ENCODE measurements at regions not wholly inside any gene's neighbourhood (a gene's known extent, or its start where the extent isn't known, plus 50 kb on each side); places are given as distances from the start of the nearest gene placed in this dataset.
A peak's percentile ranks its signal among the peaks of the same experiment; 100 is the strongest.

GRCh38 chr2:163375070-163375469 is 360.7 kb downstream of the FIGN start:
- POLR2A ChIA-PET, result no interaction called here
- Mint-ChIP-seq H3K27me3 (ENCODE audit: low read depth) (no peaks in the 10 kb centered on the region), H3K9me3 (peaks cover 15% of the 10 kb centered on the region; the same call in 1 of the 2 replicates), H3K4me1 (peaks cover 8% of the 10 kb centered on the region), H3K27ac (no peak overlapping the region), H3K36me3 (no peaks in the 10 kb centered on the region), H3K4me3 (no peak overlapping the region)
- CTCF ChIA-PET, result no interaction called here
- no peak for TF ChIP-seq NR1H2 (CRISPR knock-in tag; IDR thresholded peaks at IDR 0.05)
- TF ChIP-seq ZNF423 (CRISPR knock-in tag; IDR thresholded peaks at IDR 0.05), result no peak
- TF ChIP-seq CDX4 (CRISPR knock-in tag; IDR thresholded peaks at IDR 0.05; ENCODE audit: borderline replicate concordance), result no peak
- TF ChIP-seq MYBL2 (CRISPR knock-in tag; IDR thresholded peaks at IDR 0.05), result no peak
- no peak for TF ChIP-seq KAT7 (CRISPR knock-in tag; IDR thresholded peaks at IDR 0.05; ENCODE audit: borderline replicate concordance)
- DNase-seq (ENCODE audit: low spot score) (no peak), ATAC-seq (no peak)

- no peak for DNase-seq (ENCODE audit: low spot score)
- POLR2A ChIA-PET, result interaction anchor here (0.8 kb wide), 1 partner anchor 362 kb away, joined by 3 read pairs; the partner anchor contains the start of gene FIGN
Measured at GRCh38 chr2:163374282-163374681, 361.5 kb downstream of the FIGN start.

More at GRCh38 chr2:163374282-163374681, 361.5 kb downstream of the FIGN start:
- Mint-ChIP-seq H3K27me3 (ENCODE audit: low read depth) (no peaks in the 10 kb centered on the region), H3K9me3 (peaks cover 13% of the 10 kb centered on the region; the same call in 1 of the 2 replicates), H3K4me1 (peaks cover 8% of the 10 kb centered on the region), H3K4me3 (no peak overlapping the region), H3K36me3 (no peaks in the 10 kb centered on the region), H3K27ac (no peak overlapping the region)
- ATAC-seq, result peak; percentile 69; the same call in 1 of the 2 replicates
- TF ChIP-seq MYBL2 (CRISPR knock-in tag; IDR thresholded peaks at IDR 0.05) (no peak), SMAD3 (CRISPR knock-in tag; IDR thresholded peaks at IDR 0.05; ENCODE audit: borderline replicate concordance) (no peak), EMX1 (CRISPR knock-in tag; IDR thresholded peaks at IDR 0.05) (no peak), USF1 (CRISPR knock-in tag; IDR thresholded peaks at IDR 0.05) (no peak), ZNF281 (CRISPR knock-in tag; IDR thresholded peaks at IDR 0.05) (no peak), GRHL2 (CRISPR knock-in tag; IDR thresholded peaks at IDR 0.05; ENCODE audit: insufficient replicate concordance, severe bottlenecking) (no peak), ATF2 (CRISPR knock-in tag; IDR thresholded peaks at IDR 0.05; ENCODE audit: borderline replicate concordance, low read depth) (no peak), IRF2 (CRISPR knock-in tag; IDR thresholded peaks at IDR 0.05; ENCODE audit: borderline replicate concordance, low read depth) (no peak), FOXP4 (CRISPR knock-in tag; IDR thresholded peaks at IDR 0.05) (no peak), PRRX2 (CRISPR knock-in tag; IDR thresholded peaks at IDR 0.05) (no peak), ATF1 (CRISPR knock-in tag; IDR thresholded peaks at IDR 0.05) (no peak)
- CTCF ChIA-PET, result no interaction called here

All from WTC11 (cell line).